HL-60 (cell line): ENCODE measurements at regions not wholly inside any gene's neighbourhood (a gene's known extent, or its start where the extent isn't known, plus 50 kb on each side); places are given as distances from the start of the nearest gene placed in this dataset.

Experiments used
- SPI1 ChIP-seq: IDR thresholded peaks from 2 replicates; pipeline ENCODE4 v1.6.1; 2012; ENCODE audit warnings: low read depth, mild to moderate bottlenecking, borderline replicate concordance
- TF ChIP-seq, protein P1 (sequence below): IDR thresholded peaks from one replicate; pipeline ENCODE4 v1.5.1; 2011; ENCODE audit warnings: low read length, control low read depth, inconsistent platforms; ENCODE audit not compliant: insufficient read depth

DNA sequence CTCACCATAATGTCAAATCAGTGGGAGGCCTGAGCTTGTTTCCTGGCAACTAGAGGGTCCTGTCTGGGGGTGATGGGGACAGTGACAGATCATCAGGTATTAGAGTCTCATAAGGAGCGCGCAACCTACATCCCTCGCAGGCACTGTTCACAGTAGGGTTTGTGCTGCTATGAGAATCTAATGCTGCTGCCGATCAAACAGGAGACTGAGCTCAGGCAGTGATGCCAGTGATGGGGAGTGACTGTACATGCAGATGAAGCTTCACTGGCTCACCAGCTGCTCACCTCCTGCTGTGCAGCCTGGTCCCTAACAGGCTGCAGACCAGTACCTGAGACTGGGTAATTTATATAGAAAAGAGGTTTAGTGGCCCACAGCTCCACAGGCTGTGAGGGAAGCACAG lies 147.3 kb downstream of the TTLL2 start:
- TF ChIP-seq, protein P1, sequence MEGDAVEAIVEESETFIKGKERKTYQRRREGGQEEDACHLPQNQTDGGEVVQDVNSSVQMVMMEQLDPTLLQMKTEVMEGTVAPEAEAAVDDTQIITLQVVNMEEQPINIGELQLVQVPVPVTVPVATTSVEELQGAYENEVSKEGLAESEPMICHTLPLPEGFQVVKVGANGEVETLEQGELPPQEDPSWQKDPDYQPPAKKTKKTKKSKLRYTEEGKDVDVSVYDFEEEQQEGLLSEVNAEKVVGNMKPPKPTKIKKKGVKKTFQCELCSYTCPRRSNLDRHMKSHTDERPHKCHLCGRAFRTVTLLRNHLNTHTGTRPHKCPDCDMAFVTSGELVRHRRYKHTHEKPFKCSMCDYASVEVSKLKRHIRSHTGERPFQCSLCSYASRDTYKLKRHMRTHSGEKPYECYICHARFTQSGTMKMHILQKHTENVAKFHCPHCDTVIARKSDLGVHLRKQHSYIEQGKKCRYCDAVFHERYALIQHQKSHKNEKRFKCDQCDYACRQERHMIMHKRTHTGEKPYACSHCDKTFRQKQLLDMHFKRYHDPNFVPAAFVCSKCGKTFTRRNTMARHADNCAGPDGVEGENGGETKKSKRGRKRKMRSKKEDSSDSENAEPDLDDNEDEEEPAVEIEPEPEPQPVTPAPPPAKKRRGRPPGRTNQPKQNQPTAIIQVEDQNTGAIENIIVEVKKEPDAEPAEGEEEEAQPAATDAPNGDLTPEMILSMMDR, result no peak
- TF ChIP-seq SPI1, result no peak
